Heart left ventricle (tissue), 16 donors: ENCODE measurements at regions not wholly inside any gene's neighbourhood (a gene's known extent, or its start where the extent isn't known, plus 50 kb on each side); places are given as distances from the start of the nearest gene placed in this dataset.

ENCODE experiments used
- ATAC-seq, 4 donors: fragments of 200-7000 bp; cut with Tn5 transposase; one replicate each; pipeline ENCODE4 v1.9.1; 2020 to 2022; ENCODE audit warnings: moderate library complexity in 4 of 4, mild to moderate bottlenecking in 3 of 4, moderate number of reproducible peaks in 1 of 4
- DNase-seq, 5 donors: peaks; one replicate each; pipeline ENCODE4 v3.0.0-alpha.2; 2020
- H3K27ac ChIP-seq, 12 donors: fragments of 200-600 bp; sonication (generic) in 4 of 12; one replicate each; pipeline versions ENCODE4 v1.5.0 to v1.8.0; 2016 to 2022; ENCODE audit warnings: mild to moderate bottlenecking in 2 of 12
- H3K27me3 ChIP-seq, 9 donors: fragments of 200-600 bp; sonication (generic) in 2 of 9; one replicate each; pipeline versions ENCODE4 v1.5.1 to v1.8.0; 2016 to 2022; ENCODE audit warnings: mild to moderate bottlenecking in 3 of 9
- H3K36me3 ChIP-seq, 9 donors: fragments of 200-600 bp; sonication (generic) in 2 of 9; one replicate each; pipeline versions ENCODE4 v1.5.0 to v1.8.0; 2018 to 2022; ENCODE audit warnings: mild to moderate bottlenecking in 2 of 9
- H3K4me1 ChIP-seq, 12 donors: fragments of 200-600 bp; sonication (generic) in 4 of 12; one replicate each; pipeline versions ENCODE4 v1.5.0 to v1.8.0; 2016 to 2022; ENCODE audit warnings: mild to moderate bottlenecking in 3 of 12
- H3K4me3 ChIP-seq, 12 donors: fragments of 200-600 bp; sonication (generic) in 4 of 12; one replicate each; pipeline versions ENCODE4 v1.5.0 to v1.8.0; 2017 to 2022; ENCODE audit warnings: mild to moderate bottlenecking in 9 of 12, moderate library complexity in 4 of 12
- H3K9me3 ChIP-seq, 12 donors: fragments of 200-600 bp; sonication (generic) in 4 of 12; one replicate each; pipeline versions ENCODE4 v1.5.0 to v1.8.0; 2016 to 2022; ENCODE audit warnings: mild to moderate bottlenecking in 1 of 12
- CTCF ChIP-seq, 12 donors: fragments of 200-600 bp; sonication (generic) in 4 of 12; IDR thresholded peaks; one replicate each; pipeline versions ENCODE4 v1.5.0 to v1.8.0; 2018 to 2022; ENCODE audit warnings: antibody characterized with exemption in 12 of 12, mild to moderate bottlenecking in 5 of 12
- POLR2A ChIP-seq, 2 donors: fragments of 450-650 bp; IDR thresholded peaks; one replicate each; pipeline ENCODE4 v1.6.1; 2017; ENCODE audit warnings: antibody characterized with exemption in 2 of 2, mild to moderate bottlenecking in 2 of 2, moderate library complexity in 2 of 2
- WGBS, 4 donors: extraction: QIAGEN DNeasy Blood & Tissue Kit in 2 of 4; methylation state at CpG; one replicate each; pipeline versions ENCODE4 v1.1.5 to v1.1.7; 2013 to 2018; 5-methylcytosine and 5-hydroxymethylcytosine counted together
- intact Hi-C, 10 donors: fragments of 100-400 bp; cut with DNase I; formaldehyde crosslinking; loops; one replicate each; pipeline versions ENCODE4 v1.11.1 to v1.14.2; 2022
- donor health status: ischemic (EF 13 %, LVEDD 7.1; RV severe dilation, severe dysfunction).
- donor health status: healthy with polysubstance abuse.
- donor health status: DM: no; HTN: yes; CAD: no.
- donor health status: DM: no; HTN: no; CAD: no.
- donor health status: ischemic (EF 25% LVEDD 6.9; RV normal size, moderate dysfunction).
- donor health status: ischemic (EF 25% LVEDD 5.7; RV mildly dilated, moderate dysfunction).
- donor health status: healthy.
- donor health status: DM: yes; HTN: yes; CAD: no.
- donor health status: ischemic (EF 35%, LVEDD 5.7; RV mildly dilated, moderate dysfunction).
- donor health status: nonischemic (EF 11% LVEDD 7.7; RV severe dilation, severe dysfunction).
- donor health status: DM: yes; HTN: yes; CAD: no.
- donor health status: PGD.
- donor health status: ischemic (EF 29% LVEDD 5.4; RV normal size, mild dysfunction).
- donor health status: nonischemic (EF 23%, LVEDD 6.1; RV moderate dilation, normal function).

GRCh38 chr16:48011878-48012658 is 143.7 kb downstream of the ABCC12 start:
- WGBS, 4 donors, result 75 to 83% (median 78%) methylated on average over 9 of the region's 9 CpGs
- Histone ChIP-seq H3K36me3 (no peaks in the 10 kb centered on the region), H3K4me3 (no peak overlapping the region), H3K27ac (no peak overlapping the region), H3K27me3 (no peaks in the 10 kb centered on the region), H3K4me1 (no peaks in the 10 kb centered on the region), H3K9me3 (peaks cover 0 to 5% (median 0%) of the 10 kb centered on the region in 12 donors)
- DNase-seq, result no peak
- TF ChIP-seq CTCF (IDR thresholded peaks at IDR 0.05), result no peak
- TF ChIP-seq POLR2A (IDR thresholded peaks at IDR 0.05), result no peak
- ATAC-seq, result no peak
- intact Hi-C loops, result no loop called here

GRCh38 chr16:48011466-48011865 is 144.3 kb downstream of the ABCC12 start:
- no peaks in the 10 kb centered on the region for H3K4me1 ChIP-seq
- H3K4me3 ChIP-seq, result no peak overlapping the region
- H3K27me3 ChIP-seq, result no peaks in the 10 kb centered on the region
- WGBS, 4 donors, result 77 to 80% (median 78%) methylated on average over 3 of the region's 3 CpGs
- no peaks in the 10 kb centered on the region for H3K36me3 ChIP-seq
- TF ChIP-seq POLR2A (IDR thresholded peaks at IDR 0.05), result no peak
- no peak for TF ChIP-seq CTCF (IDR thresholded peaks at IDR 0.05)
- peaks cover 0 to 5% (median 0%) of the 10 kb centered on the region in 12 donors for H3K9me3 ChIP-seq
- ATAC-seq (no peak), DNase-seq (no peak)
- intact Hi-C loops, result no loop called here
- H3K27ac ChIP-seq, result no peak overlapping the region

GRCh38 chr16:48008011-48008525 is 147.7 kb downstream of the ABCC12 start:
- DNase-seq, result no peak
- TF ChIP-seq CTCF (IDR thresholded peaks at IDR 0.05), result no peak
- TF ChIP-seq POLR2A (IDR thresholded peaks at IDR 0.05), result no peak
- intact Hi-C loops, result no loop called here

GRCh38 chr16:48004141-48004695 is 151.6 kb downstream of the ABCC12 start:
- TF ChIP-seq POLR2A (IDR thresholded peaks at IDR 0.05) (no peak), CTCF (IDR thresholded peaks at IDR 0.05) (no peak)
- Histone ChIP-seq H3K27ac (no peak overlapping the region), H3K36me3 (no peaks in the 10 kb centered on the region), H3K27me3 (peaks cover 0 to 3% (median 0%) of the 10 kb centered on the region in 9 donors), H3K4me1 (no peaks in the 10 kb centered on the region), H3K9me3 (no peaks in the 10 kb centered on the region), H3K4me3 (no peak overlapping the region)
- intact Hi-C loops, result no loop called here
- DNase-seq (no peak), ATAC-seq (no peak)
- WGBS, 4 donors, result 61 to 79% (median 75%) methylated on average over 3 of the region's 3 CpGs

More at GRCh38 chr16:48008011-48008525, 147.7 kb downstream of the ABCC12 start:
- Histone ChIP-seq H3K9me3 (peaks cover 0 to 5% (median 0%) of the 10 kb centered on the region in 12 donors), H3K27ac (no peak overlapping the region), H3K36me3 (no peaks in the 10 kb centered on the region), H3K27me3 (no peaks in the 10 kb centered on the region), H3K4me3 (no peak overlapping the region), H3K4me1 (no peaks in the 10 kb centered on the region)
- WGBS, 4 donors, result 79 to 91% (median 86%) methylated on average over 7 of the region's 7 CpGs
- no peak for ATAC-seq
